ENCODE measurements at regions not wholly inside any gene's neighbourhood (a gene's known extent, or its start where the extent isn't known, plus 50 kb on each side); places are given as distances from the start of the nearest gene placed in this dataset.

DNA sequence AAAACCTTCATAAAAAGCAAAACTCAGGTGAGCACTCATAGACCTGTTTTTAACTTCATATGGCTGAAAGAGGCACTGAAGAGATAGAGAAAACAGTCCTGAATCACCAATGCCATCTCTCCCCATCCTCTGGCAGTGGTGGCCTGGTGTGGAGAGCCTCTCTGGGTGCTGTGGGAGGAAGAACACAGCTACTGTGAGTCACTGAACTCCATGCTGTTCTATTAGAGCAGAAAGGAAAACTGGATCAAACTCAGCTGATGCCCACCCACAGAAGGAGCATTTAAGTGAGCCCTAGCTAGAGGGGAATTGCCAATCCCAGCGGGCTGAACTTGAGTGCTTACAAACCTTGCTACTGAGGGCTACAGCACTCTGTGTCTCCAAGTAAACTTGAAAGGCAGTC, 115.3 kb upstream of the SESN3 start:
- no peaks in the 10 kb centered on the region for H3K27me3 ChIP-seq (ENCODE audit: control insufficient read depth, insufficient read depth, low read length)
- H3K36me3 ChIP-seq (ENCODE audit: control insufficient read depth in 2 of 3, insufficient read depth in 3 of 3, low read length in 3 of 3): no peaks in the 10 kb centered on the region
- peaks cover 3 to 4% (median 3%) of the 10 kb centered on the region in 3 donors for H3K4me1 ChIP-seq (ENCODE audit: control insufficient read depth in 2 of 3, insufficient read depth in 2 of 3, low read depth in 1 of 3, low read length in 3 of 3)
- TF ChIP-seq, protein P1, sequence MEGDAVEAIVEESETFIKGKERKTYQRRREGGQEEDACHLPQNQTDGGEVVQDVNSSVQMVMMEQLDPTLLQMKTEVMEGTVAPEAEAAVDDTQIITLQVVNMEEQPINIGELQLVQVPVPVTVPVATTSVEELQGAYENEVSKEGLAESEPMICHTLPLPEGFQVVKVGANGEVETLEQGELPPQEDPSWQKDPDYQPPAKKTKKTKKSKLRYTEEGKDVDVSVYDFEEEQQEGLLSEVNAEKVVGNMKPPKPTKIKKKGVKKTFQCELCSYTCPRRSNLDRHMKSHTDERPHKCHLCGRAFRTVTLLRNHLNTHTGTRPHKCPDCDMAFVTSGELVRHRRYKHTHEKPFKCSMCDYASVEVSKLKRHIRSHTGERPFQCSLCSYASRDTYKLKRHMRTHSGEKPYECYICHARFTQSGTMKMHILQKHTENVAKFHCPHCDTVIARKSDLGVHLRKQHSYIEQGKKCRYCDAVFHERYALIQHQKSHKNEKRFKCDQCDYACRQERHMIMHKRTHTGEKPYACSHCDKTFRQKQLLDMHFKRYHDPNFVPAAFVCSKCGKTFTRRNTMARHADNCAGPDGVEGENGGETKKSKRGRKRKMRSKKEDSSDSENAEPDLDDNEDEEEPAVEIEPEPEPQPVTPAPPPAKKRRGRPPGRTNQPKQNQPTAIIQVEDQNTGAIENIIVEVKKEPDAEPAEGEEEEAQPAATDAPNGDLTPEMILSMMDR (IDR thresholded peaks at IDR 0.05; ENCODE audit: borderline replicate concordance, extremely low read depth, insufficient read depth): no peak
- no peak overlapping the region for H3K9ac ChIP-seq (ENCODE audit: low read length in 3 of 3)
- FAIRE-seq (no peak), DNase-seq (no peak)
- H3K9me3 ChIP-seq (ENCODE audit: control insufficient read depth in 2 of 3, insufficient read depth in 1 of 3, low read length in 3 of 3): no peaks in the 10 kb centered on the region
- H3K4me3 ChIP-seq (ENCODE audit: low read length in 3 of 3): no peak overlapping the region
- no peak overlapping the region for H3K27ac ChIP-seq (ENCODE audit: low read depth in 2 of 2, low read length in 2 of 2)
- intact Hi-C loops (cut with DNase I): no loop called here

DNA sequence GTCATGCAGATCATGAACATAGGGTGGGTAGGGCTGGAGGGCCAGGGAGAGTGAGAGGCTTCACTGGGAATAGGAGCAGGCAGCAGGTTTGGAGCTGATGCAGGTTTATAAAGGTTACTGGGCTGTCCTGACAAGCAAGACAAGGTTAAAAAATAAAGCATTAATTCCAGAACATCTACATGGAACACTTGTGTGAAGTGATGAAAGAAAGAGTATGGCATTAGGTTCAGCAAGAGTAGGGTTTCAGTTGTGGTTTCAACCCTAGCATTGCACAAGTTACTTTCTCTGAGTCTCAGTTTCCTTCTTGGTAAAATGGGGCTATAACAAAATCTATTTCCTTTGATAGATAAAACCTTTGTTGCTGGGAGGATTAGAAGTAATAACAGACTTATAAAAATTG, 114.6 kb upstream of the SESN3 start:
- FAIRE-seq: no peak
- Histone ChIP-seq H3K27me3 (ENCODE audit: control insufficient read depth, insufficient read depth, low read length) (no peaks in the 10 kb centered on the region), H3K4me1 (ENCODE audit: control insufficient read depth in 2 of 3, insufficient read depth in 2 of 3, low read depth in 1 of 3, low read length in 3 of 3) (peaks cover 4% of the 10 kb centered on the region in 3 donors), H3K36me3 (ENCODE audit: control insufficient read depth in 2 of 3, insufficient read depth in 3 of 3, low read length in 3 of 3) (no peaks in the 10 kb centered on the region), H3K27ac (ENCODE audit: low read depth in 2 of 2, low read length in 2 of 2) (no peak overlapping the region), H3K9ac (ENCODE audit: low read length in 3 of 3) (no peak overlapping the region), H3K9me3 (ENCODE audit: control insufficient read depth in 2 of 3, insufficient read depth in 1 of 3, low read length in 3 of 3) (no peaks in the 10 kb centered on the region), H3K4me3 (ENCODE audit: low read length in 3 of 3) (no peak overlapping the region)
- TF ChIP-seq, protein P1 (IDR thresholded peaks at IDR 0.05; ENCODE audit: borderline replicate concordance, extremely low read depth, insufficient read depth): no peak
- no peak for DNase-seq
- intact Hi-C loops (cut with DNase I): no loop called here

DNA sequence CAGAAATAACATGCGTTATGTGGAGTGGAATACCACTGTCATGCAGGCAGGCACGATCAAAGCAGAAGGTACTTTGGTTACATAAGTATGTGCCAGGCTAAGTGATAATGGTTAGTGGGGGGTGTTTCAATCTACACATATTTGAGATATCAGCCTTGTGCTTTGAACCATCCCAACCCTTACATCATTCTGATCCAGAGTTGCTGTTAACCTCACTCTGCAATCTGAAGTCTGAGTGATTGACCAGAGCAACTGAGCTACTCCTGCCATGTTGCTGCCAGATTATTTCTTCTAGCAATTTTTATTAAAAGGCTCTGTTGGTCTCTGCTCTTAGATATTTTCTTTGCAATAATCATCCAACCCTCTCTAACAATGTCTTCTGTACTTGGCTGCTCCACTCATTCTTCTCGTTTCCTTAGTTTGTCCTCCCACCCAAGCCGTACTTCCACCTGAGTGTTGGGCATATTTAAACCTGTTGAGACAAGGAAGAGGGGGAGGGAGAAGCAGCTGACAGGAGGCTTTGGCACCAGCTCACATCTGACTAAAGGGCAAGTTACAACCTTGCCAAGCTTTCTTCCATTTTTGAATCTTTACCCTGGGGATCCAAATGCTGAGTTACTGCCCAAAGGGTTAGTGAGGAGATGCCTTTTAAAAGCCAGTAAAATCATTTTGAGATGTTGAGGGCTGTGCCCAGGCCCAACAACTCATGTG, 114.1 kb upstream of the SESN3 start:
- H3K27ac ChIP-seq (ENCODE audit: low read depth in 2 of 2, low read length in 2 of 2): no peak overlapping the region
- intact Hi-C loops (cut with DNase I): no loop called here
- H3K36me3 ChIP-seq (ENCODE audit: control insufficient read depth in 2 of 3, insufficient read depth in 3 of 3, low read length in 3 of 3): no peaks in the 10 kb centered on the region
- H3K4me1 ChIP-seq (ENCODE audit: control insufficient read depth in 2 of 3, insufficient read depth in 2 of 3, low read depth in 1 of 3, low read length in 3 of 3): peaks cover 4% of the 10 kb centered on the region in 3 donors
- peak overlapping the region in 1 of 3 donors; percentile 10 for H3K4me3 ChIP-seq (ENCODE audit: low read length in 3 of 3)
- DNase-seq (no peak), FAIRE-seq (no peak)
- no peaks in the 10 kb centered on the region for H3K27me3 ChIP-seq (ENCODE audit: control insufficient read depth, insufficient read depth, low read length)
- H3K9ac ChIP-seq (ENCODE audit: low read length in 3 of 3): no peak overlapping the region
- TF ChIP-seq, protein P1 (IDR thresholded peaks at IDR 0.05; ENCODE audit: borderline replicate concordance, extremely low read depth, insufficient read depth): no peak
- no peaks in the 10 kb centered on the region for H3K9me3 ChIP-seq (ENCODE audit: control insufficient read depth in 2 of 3, insufficient read depth in 1 of 3, low read length in 3 of 3)
